DND-41 (cell line): ENCODE measurements at regions not wholly inside any gene's neighbourhood (a gene's known extent, or its start where the extent isn't known, plus 50 kb on each side); places are given as distances from the start of the nearest gene placed in this dataset.

Experiments
- ATAC-seq: fragments of 200-7000 bp; cut with Tn5 transposase; 3 replicates; pipeline ENCODE4 v1.9.1; 2021; ENCODE audit warnings: low read depth; ENCODE audit not compliant: insufficient read depth
- DNase-seq: peaks from one replicate; pipeline ENCODE4 v3.0.0-alpha.2; 2020
- H2AFZ ChIP-seq: 2 replicates; pipeline ENCODE4 v1.6.0; 2012; ENCODE audit warnings: low read depth, low read length
- H3K27ac ChIP-seq: 2 replicates; pipeline ENCODE4 v1.5.1; 2012; ENCODE audit warnings: low read length, inconsistent platforms
- H3K27me3 ChIP-seq: fragments of 200-600 bp; sonication (generic); 2 replicates; pipeline ENCODE4 v1.6.0; 2012; ENCODE audit warnings: low read length, mild to moderate bottlenecking, inconsistent platforms; ENCODE audit not compliant: insufficient read depth, poor library complexity
- H3K36me3 ChIP-seq: 2 replicates; pipeline ENCODE4 v1.5.1; 2012; ENCODE audit warnings: low read length, inconsistent platforms; ENCODE audit not compliant: insufficient read depth
- H3K4me1 ChIP-seq: 2 replicates; pipeline ENCODE4 v1.5.1; 2012; ENCODE audit warnings: mild to moderate bottlenecking, low read length; ENCODE audit not compliant: insufficient read depth
- H3K4me2 ChIP-seq: 2 replicates; pipeline ENCODE4 v1.6.0; 2012; ENCODE audit warnings: mild to moderate bottlenecking, moderate library complexity, low read length, inconsistent platforms; ENCODE audit not compliant: insufficient read depth
- H3K4me3 ChIP-seq, 2 experiments: fragments of 200-600 bp in 1 of 2; shearing (Covaris generic) in 1 of 2; 2 replicates each; pipeline ENCODE4 v1.5.1; 2012 to 2016; ENCODE audit warnings: inconsistent platforms in 2 of 2, low read length in 2 of 2, mild to moderate bottlenecking in 2 of 2, low read depth in 1 of 2, moderate library complexity in 1 of 2
- H3K79me2 ChIP-seq: 2 replicates; pipeline ENCODE4 v1.6.0; 2012; ENCODE audit warnings: low read length, inconsistent platforms; ENCODE audit not compliant: insufficient read depth
- H3K9ac ChIP-seq: 2 replicates; pipeline ENCODE4 v1.6.0; 2012; ENCODE audit warnings: low read depth, mild to moderate bottlenecking, inconsistent platforms, low read length, moderate library complexity
- H3K9me3 ChIP-seq: 2 replicates; pipeline ENCODE4 v1.5.1; 2012; ENCODE audit warnings: low read length, moderate library complexity, mild to moderate bottlenecking, inconsistent platforms; ENCODE audit not compliant: insufficient read depth, severe bottlenecking
- H4K20me1 ChIP-seq: 2 replicates; pipeline ENCODE4 v1.6.0; 2012; ENCODE audit warnings: low read length; ENCODE audit not compliant: insufficient read depth
- EZH2 ChIP-seq: IDR thresholded peaks from 3 replicates; pipeline ENCODE4 v1.6.1; 2012; ENCODE audit warnings: borderline replicate concordance, low read depth, mild to moderate bottlenecking, moderate library complexity, low read length, inconsistent platforms; ENCODE audit not compliant: severe bottlenecking
- TF ChIP-seq, protein P1 (sequence below): IDR thresholded peaks from 2 replicates; pipeline ENCODE4 v1.5.1; 2012; ENCODE audit warnings: borderline replicate concordance, low read length, moderate library complexity, mild to moderate bottlenecking; ENCODE audit not compliant: poor library complexity, severe bottlenecking; ENCODE audit errors: extremely low read depth

DNA sequence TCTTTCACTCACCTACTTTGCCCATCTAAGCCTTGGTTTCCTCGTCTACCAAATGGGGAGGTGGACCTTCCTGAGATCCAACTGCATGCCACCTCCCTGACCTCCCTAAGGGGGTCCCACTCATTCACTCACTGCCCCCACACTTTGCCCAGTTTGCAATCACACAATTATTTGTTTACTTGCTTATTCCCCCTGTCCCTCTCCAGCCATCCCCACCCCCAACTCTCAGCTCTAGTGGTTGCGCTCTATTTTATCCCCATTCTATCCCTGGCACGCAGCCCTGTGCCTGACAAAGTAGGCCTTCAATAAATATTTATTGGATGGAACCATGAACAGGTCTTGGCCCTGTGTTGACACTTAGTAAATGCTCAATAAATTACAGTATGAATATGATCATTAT, 130.8 kb upstream of the LARP1 start:
- Histone ChIP-seq H3K36me3 (no peaks in the 10 kb centered on the region), H3K9ac (no peak overlapping the region), H3K27ac (no peak overlapping the region), H3K4me1 (no peaks in the 10 kb centered on the region), H3K4me2 (no peak overlapping the region), H3K27me3 (peaks cover 5% of the 10 kb centered on the region), H3K4me3 (no peak overlapping the region), H4K20me1 (no peaks in the 10 kb centered on the region), H2AFZ (no peak overlapping the region), H3K9me3 (no peaks in the 10 kb centered on the region), H3K79me2 (no peaks in the 10 kb centered on the region)
- DNase-seq = no peak
- TF ChIP-seq EZH2 = no peak
- TF ChIP-seq, protein P1, sequence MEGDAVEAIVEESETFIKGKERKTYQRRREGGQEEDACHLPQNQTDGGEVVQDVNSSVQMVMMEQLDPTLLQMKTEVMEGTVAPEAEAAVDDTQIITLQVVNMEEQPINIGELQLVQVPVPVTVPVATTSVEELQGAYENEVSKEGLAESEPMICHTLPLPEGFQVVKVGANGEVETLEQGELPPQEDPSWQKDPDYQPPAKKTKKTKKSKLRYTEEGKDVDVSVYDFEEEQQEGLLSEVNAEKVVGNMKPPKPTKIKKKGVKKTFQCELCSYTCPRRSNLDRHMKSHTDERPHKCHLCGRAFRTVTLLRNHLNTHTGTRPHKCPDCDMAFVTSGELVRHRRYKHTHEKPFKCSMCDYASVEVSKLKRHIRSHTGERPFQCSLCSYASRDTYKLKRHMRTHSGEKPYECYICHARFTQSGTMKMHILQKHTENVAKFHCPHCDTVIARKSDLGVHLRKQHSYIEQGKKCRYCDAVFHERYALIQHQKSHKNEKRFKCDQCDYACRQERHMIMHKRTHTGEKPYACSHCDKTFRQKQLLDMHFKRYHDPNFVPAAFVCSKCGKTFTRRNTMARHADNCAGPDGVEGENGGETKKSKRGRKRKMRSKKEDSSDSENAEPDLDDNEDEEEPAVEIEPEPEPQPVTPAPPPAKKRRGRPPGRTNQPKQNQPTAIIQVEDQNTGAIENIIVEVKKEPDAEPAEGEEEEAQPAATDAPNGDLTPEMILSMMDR = no peak
- no peak for ATAC-seq

DNA sequence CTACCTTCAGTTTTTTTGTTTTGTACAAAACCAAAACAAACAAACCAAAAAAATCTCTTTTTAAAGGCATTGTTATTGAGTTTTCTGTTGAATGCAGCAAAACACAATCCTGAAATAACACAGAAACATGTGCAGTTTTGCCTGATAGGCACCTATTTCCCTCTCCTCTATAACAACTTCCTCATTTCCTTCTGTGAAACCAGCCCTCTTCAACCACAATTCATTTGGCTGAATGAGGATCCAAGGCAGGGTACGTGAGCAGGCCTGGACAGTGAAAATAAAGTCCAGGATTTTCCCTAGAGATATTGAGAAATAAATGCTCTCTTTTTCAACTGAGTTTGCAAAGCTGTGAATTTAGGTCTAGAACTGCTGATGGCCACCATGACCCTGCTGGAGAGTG, 134.8 kb upstream of the LARP1 start:
- no peak for ATAC-seq

DNA sequence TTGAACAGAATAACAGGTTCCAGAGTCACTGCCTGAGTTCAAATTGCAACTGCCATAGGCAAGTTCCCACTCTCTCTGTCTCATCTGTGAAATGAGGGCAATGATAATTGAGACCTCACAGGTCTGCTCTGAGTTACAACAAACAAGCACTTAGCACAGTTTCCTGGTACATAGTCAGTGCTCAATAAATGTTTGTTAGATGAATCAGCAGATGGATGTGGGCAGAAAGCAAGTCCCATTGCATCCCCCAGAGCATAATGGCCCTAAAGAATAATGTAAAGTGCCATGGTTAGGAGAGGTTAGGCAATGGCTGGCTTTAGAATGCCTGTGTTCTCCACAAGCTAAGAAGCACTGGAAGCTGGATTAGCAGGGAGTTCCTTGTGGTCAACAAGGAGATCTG, 136.5 kb upstream of the LARP1 start:
- H3K9me3 ChIP-seq = no peaks in the 10 kb centered on the region
- H3K79me2 ChIP-seq = no peaks in the 10 kb centered on the region
- DNase-seq (no peak), ATAC-seq (no peak)
- H3K4me3 ChIP-seq = no peak overlapping the region
- H2AFZ ChIP-seq = no peak overlapping the region
- no peaks in the 10 kb centered on the region for H3K36me3 ChIP-seq
- no peak overlapping the region for H3K9ac ChIP-seq
- peaks cover 4% of the 10 kb centered on the region for H3K27me3 ChIP-seq
- H3K4me1 ChIP-seq = no peaks in the 10 kb centered on the region
- no peak for TF ChIP-seq EZH2
- TF ChIP-seq, protein P1 = no peak
- no peak overlapping the region for H3K27ac ChIP-seq
- H4K20me1 ChIP-seq = no peaks in the 10 kb centered on the region
- no peak overlapping the region for H3K4me2 ChIP-seq

More for the DNA sequence above, 134.8 kb upstream of the LARP1 start:
- Histone ChIP-seq H4K20me1 (no peaks in the 10 kb centered on the region), H3K4me2 (no peak overlapping the region), H3K4me1 (no peaks in the 10 kb centered on the region), H3K27ac (no peak overlapping the region), H3K27me3 (peaks cover 4% of the 10 kb centered on the region), H2AFZ (no peak overlapping the region), H3K9me3 (no peaks in the 10 kb centered on the region), H3K4me3 (no peak overlapping the region), H3K9ac (no peak overlapping the region), H3K79me2 (no peaks in the 10 kb centered on the region), H3K36me3 (no peaks in the 10 kb centered on the region)
- no peak for TF ChIP-seq EZH2
- TF ChIP-seq, protein P1 = no peak
- no peak for DNase-seq

DNA sequence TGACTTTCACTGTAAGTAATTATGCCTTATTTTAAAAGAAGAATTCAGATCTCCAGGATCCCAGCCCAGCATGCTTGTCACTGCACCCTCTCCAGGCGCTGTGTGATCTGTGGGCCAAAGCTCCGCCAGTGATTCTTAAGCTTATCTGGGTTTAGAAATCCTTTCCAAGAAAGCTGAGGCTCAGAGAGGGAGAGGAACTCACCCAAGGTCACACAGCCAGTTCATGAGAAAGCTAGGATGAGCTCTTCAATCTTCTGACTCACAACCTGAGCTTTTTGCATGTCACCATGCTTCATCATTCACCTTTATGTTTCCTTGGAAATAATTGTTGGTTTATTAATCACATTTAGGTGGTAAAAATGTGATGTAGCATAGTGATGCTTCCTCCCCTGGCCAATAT, 136.6 kb upstream of the HAND1 start:
- no peak for TF ChIP-seq EZH2
- TF ChIP-seq, protein P1 = no peak
- Histone ChIP-seq H4K20me1 (no peaks in the 10 kb centered on the region), H3K4me3 (no peak overlapping the region), H3K27ac (no peak overlapping the region), H3K9ac (no peak overlapping the region), H3K9me3 (no peaks in the 10 kb centered on the region), H3K4me1 (no peaks in the 10 kb centered on the region), H2AFZ (no peak overlapping the region), H3K27me3 (peaks cover 12% of the 10 kb centered on the region), H3K79me2 (no peaks in the 10 kb centered on the region), H3K4me2 (no peak overlapping the region), H3K36me3 (no peaks in the 10 kb centered on the region)
- DNase-seq (no peak), ATAC-seq (no peak)
